Skeletal muscle satellite cell (primary cell): ENCODE measurements at regions not wholly inside any gene's neighbourhood (a gene's known extent, or its start where the extent isn't known, plus 50 kb on each side); places are given as distances from the start of the nearest gene placed in this dataset.

Experiments used
- H3K27me3 ChIP-seq: 2 replicates; pipeline ENCODE4 v1.7.0; 2013; ENCODE audit warnings: low read length; ENCODE audit not compliant: control insufficient read depth, insufficient read depth
- H3K36me3 ChIP-seq: 2 replicates; pipeline ENCODE4 v1.7.0; 2013; ENCODE audit warnings: mild to moderate bottlenecking, control low read depth, low read length; ENCODE audit not compliant: insufficient read depth
- H3K4me1 ChIP-seq: 2 replicates; pipeline ENCODE4 v1.7.0; 2013; ENCODE audit warnings: low read length; ENCODE audit not compliant: control insufficient read depth, insufficient read depth
- H3K4me2 ChIP-seq: 2 replicates; pipeline ENCODE4 v1.7.0; 2013; ENCODE audit warnings: mild to moderate bottlenecking, low read length
- H3K4me3 ChIP-seq: 2 replicates; pipeline ENCODE4 v1.7.0; 2013; ENCODE audit warnings: low read length
- H3K9ac ChIP-seq: 2 replicates; pipeline ENCODE4 v1.7.0; 2013; ENCODE audit warnings: mild to moderate bottlenecking, low read depth, low read length, moderate library complexity
- H3K9me3 ChIP-seq: replicated peaks from 2 replicates; pipeline ENCODE4 v1.7.0; 2013; ENCODE audit warnings: mild to moderate bottlenecking, control low read depth, low read length

DNA sequence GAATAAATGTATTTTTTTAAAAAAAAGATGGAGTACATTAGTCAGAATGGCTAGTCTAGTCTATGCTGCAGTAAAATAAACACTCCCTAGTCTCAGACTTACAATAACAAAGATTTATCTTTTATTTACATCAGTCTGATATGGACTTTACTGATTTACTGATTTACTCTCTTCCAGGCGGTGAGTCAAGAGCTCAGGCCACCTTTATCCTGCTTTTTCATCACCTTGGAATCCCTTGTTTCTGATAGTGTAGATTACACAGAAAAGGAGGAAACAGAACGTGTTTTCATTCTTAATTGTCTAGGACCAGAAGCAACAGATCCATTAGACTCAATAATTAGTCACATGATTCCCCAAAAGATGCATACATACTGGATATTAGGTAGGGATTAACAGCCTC lies 290.1 kb upstream of the TRPC7 start:
- no peak overlapping the region for H3K9ac ChIP-seq
- no peaks in the 10 kb centered on the region for H3K27me3 ChIP-seq
- no peaks in the 10 kb centered on the region for H3K9me3 ChIP-seq
- H3K36me3 ChIP-seq = no peaks in the 10 kb centered on the region
- no peaks in the 10 kb centered on the region for H3K4me1 ChIP-seq
- no peak overlapping the region for H3K4me3 ChIP-seq
- H3K4me2 ChIP-seq = no peak overlapping the region

DNA sequence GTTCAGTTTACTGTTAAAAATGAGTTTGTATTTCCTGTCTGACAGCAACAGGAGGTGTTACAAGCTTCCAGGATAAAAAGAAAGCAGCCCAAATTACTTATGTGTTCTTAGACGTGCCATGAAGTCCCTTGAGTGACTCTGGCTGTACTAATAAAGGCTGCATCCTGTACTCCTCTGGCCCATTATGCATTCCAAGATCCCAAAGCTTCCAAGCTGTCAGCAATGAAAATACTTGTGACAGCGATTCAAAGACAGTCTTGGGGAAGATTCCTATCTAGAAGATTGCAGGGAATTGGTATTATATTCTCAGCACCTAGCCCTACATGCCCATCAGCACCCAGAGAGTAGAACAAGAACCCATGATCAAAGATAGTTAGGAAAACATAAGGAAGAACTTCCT lies 281.6 kb upstream of the TRPC7 start:
- H3K4me3 ChIP-seq = no peak overlapping the region
- no peaks in the 10 kb centered on the region for H3K4me1 ChIP-seq

DNA sequence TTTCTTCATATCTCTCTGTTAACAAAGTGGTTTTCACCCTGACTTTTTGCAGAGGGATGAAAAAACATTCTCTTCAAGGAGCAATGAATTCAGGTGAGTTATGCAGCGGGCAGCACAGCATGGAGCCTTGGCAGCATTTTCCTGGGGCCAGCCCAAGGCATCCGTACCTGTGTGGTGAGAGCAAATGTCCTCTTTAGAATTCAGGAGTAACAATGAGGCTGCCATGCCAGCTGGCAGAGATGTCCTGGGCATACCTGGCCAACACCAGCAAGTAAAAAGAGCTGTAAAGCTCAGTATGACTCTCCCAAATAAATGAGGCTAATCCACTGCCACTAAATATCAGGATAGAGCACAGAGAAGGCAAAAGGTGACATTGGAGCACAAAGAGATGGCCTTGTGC lies 277.6 kb upstream of the TRPC7 start:
- Histone ChIP-seq H3K4me1 (no peaks in the 10 kb centered on the region), H3K9me3 (no peaks in the 10 kb centered on the region), H3K27me3 (no peaks in the 10 kb centered on the region), H3K36me3 (no peaks in the 10 kb centered on the region), H3K4me2 (no peak overlapping the region), H3K4me3 (no peak overlapping the region), H3K9ac (no peak overlapping the region)

More for the DNA sequence above, 281.6 kb upstream of the TRPC7 start:
- H3K4me2 ChIP-seq = no peak overlapping the region
- no peaks in the 10 kb centered on the region for H3K36me3 ChIP-seq
- H3K9me3 ChIP-seq = no peaks in the 10 kb centered on the region
- no peaks in the 10 kb centered on the region for H3K27me3 ChIP-seq
- no peak overlapping the region for H3K9ac ChIP-seq

DNA sequence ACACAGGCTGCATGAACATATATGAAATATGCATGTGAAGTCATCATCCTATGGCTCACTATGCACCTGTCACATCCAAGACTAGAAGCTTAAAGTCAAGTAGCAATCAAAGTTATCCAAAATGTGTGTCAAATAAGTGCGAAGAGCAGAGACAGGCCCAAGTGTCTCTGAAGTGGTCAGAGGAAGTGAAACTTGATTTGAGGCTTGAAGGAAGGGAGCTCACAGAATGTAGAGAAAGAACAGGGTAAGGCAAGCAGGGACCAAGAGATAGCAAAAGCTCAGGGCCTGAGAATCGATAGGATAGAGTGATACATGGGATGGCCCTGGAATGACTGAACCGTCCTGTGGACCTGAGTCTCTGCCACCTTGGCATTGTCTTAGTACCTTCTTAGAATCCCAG lies 274.3 kb upstream of the TRPC7 start:
- Histone ChIP-seq H3K9ac (no peak overlapping the region), H3K4me2 (no peak overlapping the region), H3K27me3 (peaks cover 4% of the 10 kb centered on the region), H3K9me3 (no peaks in the 10 kb centered on the region), H3K36me3 (no peaks in the 10 kb centered on the region), H3K4me3 (no peak overlapping the region), H3K4me1 (no peaks in the 10 kb centered on the region)

DNA sequence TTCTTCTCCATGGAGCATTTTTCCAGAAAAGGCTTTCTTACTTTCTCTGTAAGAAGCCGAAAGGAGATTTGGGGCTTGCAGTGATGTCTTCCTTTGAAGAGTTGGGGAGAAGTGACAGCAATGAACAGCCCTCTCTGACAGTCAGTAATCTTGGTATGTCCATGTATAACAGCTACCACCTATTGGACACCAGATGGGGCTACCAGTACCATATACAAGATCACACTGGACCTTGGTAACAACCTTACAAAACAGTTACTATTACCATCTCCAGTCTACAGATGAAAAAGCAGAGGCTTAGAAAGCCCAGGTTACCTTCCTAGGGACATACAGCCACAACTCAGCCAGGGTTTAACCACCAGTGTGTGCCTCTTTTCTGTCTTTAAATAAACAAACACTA lies 272.7 kb upstream of the TRPC7 start:
- Histone ChIP-seq H3K9ac (no peak overlapping the region), H3K36me3 (no peaks in the 10 kb centered on the region), H3K27me3 (peaks cover 4% of the 10 kb centered on the region), H3K4me1 (no peaks in the 10 kb centered on the region), H3K4me3 (no peak overlapping the region), H3K4me2 (no peak overlapping the region), H3K9me3 (no peaks in the 10 kb centered on the region)

DNA sequence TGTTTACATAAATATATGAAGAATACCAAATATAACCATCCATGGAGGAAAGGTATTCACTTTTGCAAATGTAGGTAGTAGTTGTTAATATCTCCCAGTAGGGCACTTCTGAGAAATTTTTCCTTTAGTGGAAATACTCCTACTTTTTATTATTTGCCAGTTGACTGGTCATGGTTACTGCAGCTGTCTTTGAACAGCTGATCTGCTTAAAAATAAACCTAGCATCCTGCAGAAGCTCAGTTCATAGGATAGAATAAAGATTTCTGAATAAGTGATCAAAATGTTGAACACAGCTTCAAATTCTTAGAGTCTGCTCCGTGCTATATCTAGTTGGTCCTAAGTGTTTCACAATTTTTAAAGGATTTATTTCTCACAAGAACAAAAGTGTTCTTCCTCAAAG lies 270.7 kb upstream of the TRPC7 start:
- Histone ChIP-seq H3K36me3 (no peaks in the 10 kb centered on the region), H3K4me3 (no peak overlapping the region), H3K9ac (no peak overlapping the region), H3K9me3 (no peaks in the 10 kb centered on the region), H3K4me1 (no peaks in the 10 kb centered on the region), H3K27me3 (peaks cover 4% of the 10 kb centered on the region), H3K4me2 (no peak overlapping the region)

DNA sequence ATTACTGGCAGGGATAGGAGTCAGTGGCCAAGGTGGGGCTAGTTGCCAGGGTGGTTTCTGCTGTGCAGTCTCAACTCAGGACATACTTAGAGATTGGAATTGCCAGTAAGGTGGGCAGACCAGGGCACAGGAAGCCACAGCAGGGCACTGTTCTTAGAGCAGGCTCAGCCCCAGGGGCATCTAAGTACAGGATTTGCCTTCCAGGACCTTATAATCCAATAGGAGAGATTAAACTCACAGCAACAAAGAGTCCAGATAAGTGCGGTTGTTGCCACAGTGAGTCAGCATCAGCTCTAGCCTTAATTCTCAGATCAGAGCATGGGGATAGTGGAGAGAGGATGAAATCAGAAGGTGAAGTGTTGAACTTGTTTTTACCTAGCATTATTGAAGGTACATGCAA lies 265.8 kb upstream of the TRPC7 start:
- H3K4me2 ChIP-seq = no peak overlapping the region
- H3K4me1 ChIP-seq = no peaks in the 10 kb centered on the region
- no peaks in the 10 kb centered on the region for H3K36me3 ChIP-seq
- H3K4me3 ChIP-seq = no peak overlapping the region
- peaks cover 4% of the 10 kb centered on the region for H3K27me3 ChIP-seq
- H3K9me3 ChIP-seq = no peaks in the 10 kb centered on the region
- no peak overlapping the region for H3K9ac ChIP-seq

DNA sequence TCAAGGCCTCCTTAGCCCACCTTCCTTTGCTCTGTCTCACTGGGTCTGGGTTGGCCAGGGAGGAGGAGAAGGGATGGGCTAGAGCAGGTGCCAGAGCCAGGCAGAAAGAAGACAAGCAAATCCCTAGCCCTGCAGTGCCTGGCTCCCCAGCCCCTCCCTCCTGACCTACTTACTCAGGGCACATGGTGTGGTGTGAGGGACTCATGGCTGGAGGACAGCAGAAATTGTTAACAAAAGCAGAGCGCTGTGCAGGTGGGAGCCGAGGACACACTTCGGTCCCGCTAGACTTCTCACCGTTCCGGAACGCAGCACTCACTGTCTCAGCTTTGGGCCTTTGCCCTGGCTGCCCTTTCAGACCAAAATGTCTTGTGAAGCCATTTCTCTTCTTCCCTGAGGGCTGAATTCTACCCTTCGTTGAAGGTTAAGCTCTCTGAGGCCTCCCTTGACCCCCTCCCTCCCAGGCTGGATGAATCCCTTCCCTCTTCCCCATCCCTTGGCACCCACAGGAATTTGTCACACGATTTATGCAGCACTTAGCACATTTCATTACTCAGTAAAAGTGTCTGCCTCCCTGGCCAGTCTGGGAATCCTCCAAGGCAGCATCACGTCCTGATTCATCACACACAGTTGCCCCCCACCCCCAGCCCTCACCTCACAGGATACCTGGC lies 263.9 kb upstream of the TRPC7 start:
- Histone ChIP-seq H3K36me3 (no peaks in the 10 kb centered on the region), H3K27me3 (no peaks in the 10 kb centered on the region), H3K9me3 (no peaks in the 10 kb centered on the region), H3K4me3 (no peak overlapping the region), H3K4me2 (no peak overlapping the region), H3K4me1 (no peaks in the 10 kb centered on the region), H3K9ac (no peak overlapping the region)

DNA sequence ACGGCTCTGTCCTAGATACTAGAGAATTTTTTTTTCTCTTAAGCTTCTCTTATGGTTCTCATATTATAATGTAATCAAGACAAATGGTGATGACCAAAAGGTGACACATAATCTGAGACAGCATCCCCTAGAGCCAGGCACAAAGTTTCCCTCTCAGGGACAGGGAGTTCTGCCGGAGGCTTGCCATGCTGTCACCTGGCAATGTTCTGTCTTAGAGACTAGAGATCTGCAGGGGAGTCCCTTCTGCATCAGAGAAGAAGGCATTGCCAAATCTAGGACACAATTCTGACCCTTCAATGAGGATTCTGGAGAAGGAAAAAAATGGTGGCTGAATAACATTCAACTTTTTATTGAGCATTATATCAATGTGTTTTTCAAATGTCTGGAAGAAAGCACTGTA lies 261.2 kb upstream of the TRPC7 start:
- no peaks in the 10 kb centered on the region for H3K9me3 ChIP-seq
- H3K4me3 ChIP-seq = no peak overlapping the region
- no peaks in the 10 kb centered on the region for H3K27me3 ChIP-seq
- H3K9ac ChIP-seq = no peak overlapping the region
- no peaks in the 10 kb centered on the region for H3K36me3 ChIP-seq
- H3K4me2 ChIP-seq = no peak overlapping the region
- H3K4me1 ChIP-seq = no peaks in the 10 kb centered on the region

DNA sequence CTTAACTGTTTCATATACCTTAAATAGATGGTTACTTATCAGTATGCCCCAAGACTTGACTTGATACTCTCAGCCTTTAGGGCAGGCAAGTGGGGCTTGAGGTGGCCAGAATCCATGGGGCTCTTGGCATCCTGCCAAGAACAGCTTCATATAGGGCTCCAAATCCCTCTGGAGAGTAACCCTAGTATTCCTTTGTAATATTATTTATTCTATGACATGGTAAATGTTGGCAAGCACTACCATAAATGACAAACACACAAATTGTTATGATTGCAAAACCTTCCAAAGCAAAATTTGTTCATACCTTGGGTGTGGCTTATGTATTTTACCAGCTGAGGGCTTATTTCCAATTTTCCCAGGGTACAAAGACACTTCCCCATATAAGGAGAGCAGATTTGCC lies 257.4 kb upstream of the TRPC7 start:
- Histone ChIP-seq H3K4me1 (no peaks in the 10 kb centered on the region), H3K9me3 (no peaks in the 10 kb centered on the region), H3K4me2 (no peak overlapping the region), H3K9ac (no peak overlapping the region), H3K27me3 (no peaks in the 10 kb centered on the region), H3K4me3 (no peak overlapping the region), H3K36me3 (no peaks in the 10 kb centered on the region)

DNA sequence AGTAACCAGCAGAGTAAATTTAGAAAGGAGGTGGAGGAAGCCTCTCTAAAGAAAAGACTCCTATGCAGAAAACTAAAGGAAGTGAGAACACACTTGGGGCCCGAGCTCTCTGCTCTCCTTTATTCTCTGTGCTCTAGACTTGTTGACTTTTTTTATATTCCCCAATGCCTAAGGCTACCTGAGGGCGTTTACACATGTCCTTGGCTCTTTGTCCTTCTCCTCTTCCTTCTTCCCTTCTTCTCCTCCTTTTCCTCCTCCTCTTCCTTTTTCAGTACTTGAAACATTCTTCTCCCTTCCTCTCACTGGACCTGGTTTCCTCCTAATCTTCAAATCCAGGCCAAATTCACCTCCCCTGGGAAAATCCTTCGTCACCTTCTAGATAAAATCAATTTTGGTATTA lies 256.4 kb upstream of the TRPC7 start:
- H3K4me1 ChIP-seq = no peaks in the 10 kb centered on the region
- H3K36me3 ChIP-seq = no peaks in the 10 kb centered on the region
- no peaks in the 10 kb centered on the region for H3K9me3 ChIP-seq

DNA sequence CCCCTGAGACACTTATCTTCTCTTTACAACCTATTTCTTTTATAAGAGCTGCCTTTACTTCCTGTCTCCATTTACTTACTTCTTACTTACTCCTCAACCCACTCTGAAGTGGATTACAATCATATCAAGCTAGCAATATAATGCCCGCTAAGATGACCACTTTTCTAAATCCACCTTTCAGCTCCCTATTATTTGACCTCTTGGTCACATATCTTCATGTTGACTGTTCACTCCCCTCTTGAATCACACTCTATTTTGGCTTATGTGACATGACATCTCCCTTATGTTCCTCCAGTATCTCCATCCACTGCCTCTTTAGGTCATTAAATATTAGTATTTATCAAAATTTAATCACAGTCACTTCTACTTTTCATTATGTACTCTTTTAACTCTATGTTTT lies 255.3 kb upstream of the TRPC7 start:
- Histone ChIP-seq H3K4me1 (no peaks in the 10 kb centered on the region), H3K9me3 (no peaks in the 10 kb centered on the region), H3K9ac (no peak overlapping the region), H3K4me3 (no peak overlapping the region), H3K27me3 (no peaks in the 10 kb centered on the region), H3K36me3 (no peaks in the 10 kb centered on the region), H3K4me2 (no peak overlapping the region)

More for the DNA sequence above, 256.4 kb upstream of the TRPC7 start:
- no peak overlapping the region for H3K4me3 ChIP-seq
- H3K27me3 ChIP-seq = no peaks in the 10 kb centered on the region
- H3K9ac ChIP-seq = no peak overlapping the region
- H3K4me2 ChIP-seq = no peak overlapping the region
